ENCODE measurements at regions not wholly inside any gene's neighbourhood (a gene's known extent, or its start where the extent isn't known, plus 50 kb on each side); places are given as distances from the start of the nearest gene placed in this dataset.
"Not testable (repeated sequence)": the region's sequence is repeated elsewhere in the genome, so short reads cannot be mapped to it uniquely, and the experiment has no call there.

- no peak for DNase-seq (ENCODE audit: low spot score)
Measured at GRCh38 chr2:145543155-145543554, 1023.2 kb upstream of the ZEB2 start.

DNA sequence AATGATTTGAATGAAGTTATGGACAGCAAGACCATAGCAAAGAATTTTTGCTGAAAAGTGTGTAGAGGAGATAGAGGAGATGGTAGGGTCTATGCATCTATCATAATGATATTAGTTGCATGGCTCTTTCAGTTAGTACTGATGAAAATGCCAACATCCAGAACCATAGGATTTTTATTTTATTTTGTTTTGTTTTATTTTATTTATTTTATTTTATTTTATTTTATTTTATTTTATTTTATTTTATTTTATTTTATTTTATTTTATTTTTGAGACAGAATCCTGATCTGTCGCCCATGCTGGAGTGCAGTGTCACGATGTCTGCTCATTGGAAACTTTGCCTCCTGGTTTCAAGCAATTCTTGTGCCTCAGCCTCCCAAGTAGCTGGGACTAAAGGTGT, 1021.1 kb upstream of the ZEB2 start:
- DNase-seq (ENCODE audit: low spot score), result no peak

GRCh38 chr2:145538661-145539350, 1018.9 kb upstream of the ZEB2 start:
- no peak for DNase-seq (ENCODE audit: low spot score)

- no peak for DNase-seq (ENCODE audit: low spot score)
Measured at GRCh38 chr2:145530653-145531052, 1010.7 kb upstream of the ZEB2 start.

GRCh38 chr2:145524836-145525235, 1004.9 kb upstream of the ZEB2 start:
- DNase-seq (ENCODE audit: low spot score), result no peak

DNA sequence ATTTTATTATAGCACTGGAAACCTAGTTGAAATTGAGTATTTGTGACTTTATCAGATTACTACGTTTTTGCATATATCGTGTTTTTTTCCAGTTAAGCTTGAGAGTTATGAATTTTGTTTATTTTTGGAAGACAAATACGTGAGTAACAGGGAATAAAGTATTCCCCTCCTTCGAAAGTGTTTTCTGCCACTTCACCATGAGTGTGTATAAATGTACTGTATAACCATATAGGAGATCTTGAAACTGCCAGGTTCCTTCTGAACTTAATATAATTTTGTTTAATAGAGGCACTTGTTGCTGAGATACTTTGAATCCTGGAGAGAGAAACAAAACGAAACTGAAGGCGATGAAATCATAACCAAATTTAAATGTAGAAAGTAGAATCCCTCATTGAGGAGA, 1004.4 kb upstream of the ZEB2 start:
- no peak for DNase-seq (ENCODE audit: low spot score)

DNA sequence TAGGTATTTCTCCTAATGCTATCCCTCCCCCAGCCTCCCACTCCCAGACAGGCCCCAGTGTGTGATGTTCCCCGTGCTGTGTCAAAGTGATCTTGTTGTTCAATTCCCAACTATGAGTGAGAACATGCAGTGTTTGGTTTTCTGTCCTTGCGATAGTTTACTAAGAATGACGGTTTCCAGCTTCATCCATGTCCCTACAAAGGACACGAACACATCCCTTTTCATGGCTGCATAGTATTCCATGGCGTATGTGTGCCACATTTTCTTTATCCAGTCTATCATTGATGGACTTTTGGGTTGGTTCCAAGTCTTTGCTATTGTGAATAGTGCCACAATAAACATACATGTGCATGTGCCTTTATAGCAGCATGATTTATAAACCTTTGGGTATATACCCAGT, 999.3 kb upstream of the ZEB2 start:
- DNase-seq (ENCODE audit: low spot score), result not testable (repeated sequence)

GRCh38 chr2:145511946-145512345, 992.0 kb upstream of the ZEB2 start:
- no peak for DNase-seq (ENCODE audit: low spot score)

DNA sequence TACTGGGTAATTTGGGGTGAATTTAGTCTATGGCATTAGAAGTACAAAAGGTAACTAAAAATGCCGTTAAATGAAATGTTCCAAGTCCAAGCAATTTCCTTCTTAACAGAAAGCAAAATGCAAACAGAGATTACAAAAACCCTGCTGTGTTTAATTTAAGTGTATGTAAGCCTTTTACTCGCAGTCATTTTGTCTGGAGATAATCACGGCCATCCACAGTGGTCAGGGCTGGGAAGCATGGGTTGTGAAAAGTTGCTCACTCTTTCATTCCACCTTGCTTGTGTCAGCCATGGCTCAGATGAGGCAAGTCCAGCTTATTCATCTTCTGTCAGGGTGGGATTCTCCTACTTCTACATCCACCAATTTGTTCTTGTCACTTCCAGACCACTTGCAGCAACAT, 983.6 kb upstream of the ZEB2 start:
- no peak for DNase-seq (ENCODE audit: low spot score)

DNA sequence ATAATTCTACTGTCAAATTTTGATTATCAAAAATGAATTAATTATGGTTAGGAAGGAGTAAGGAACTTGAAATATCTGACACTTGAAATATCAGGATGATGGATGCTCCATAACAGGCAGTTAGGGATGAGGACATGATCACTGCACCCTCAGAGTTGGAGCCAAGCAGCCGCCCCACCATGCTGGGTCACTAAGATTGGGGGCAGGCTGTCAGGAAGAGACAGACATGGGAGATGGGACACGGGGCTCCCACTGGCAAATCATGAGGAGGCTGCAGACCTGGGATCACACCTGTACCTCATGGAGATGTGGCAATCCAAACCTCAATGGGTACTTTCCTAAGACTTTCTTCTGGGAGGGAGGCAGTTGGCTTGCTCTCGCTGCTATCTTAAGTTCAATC, 982.0 kb upstream of the ZEB2 start:
- no peak for DNase-seq (ENCODE audit: low spot score)

GRCh38 chr2:145495590-145495989, 975.7 kb upstream of the ZEB2 start:
- DNase-seq (ENCODE audit: low spot score), result no peak

DNA sequence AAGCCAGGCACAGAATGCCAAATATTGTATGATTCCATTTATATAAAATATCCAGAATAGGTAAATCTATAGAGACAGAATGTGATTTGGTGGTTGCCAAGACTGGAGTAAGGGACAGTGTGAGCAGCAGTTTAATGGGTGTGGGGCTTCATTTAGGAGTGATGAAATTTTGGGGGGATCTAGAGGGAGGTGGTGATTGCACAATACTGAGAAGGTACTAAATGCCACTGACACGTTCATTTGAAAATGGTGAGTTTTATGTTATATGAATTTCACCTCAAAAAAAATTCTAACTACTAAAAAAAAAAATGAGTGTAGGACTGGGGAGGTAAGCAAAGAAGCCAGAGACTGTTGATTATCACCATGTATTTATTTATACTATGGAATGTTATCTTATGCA, 974.5 kb upstream of the ZEB2 start:
- no peak for DNase-seq (ENCODE audit: low spot score)

GRCh38 chr2:145488571-145488970, 968.7 kb upstream of the ZEB2 start:
- no peak for DNase-seq (ENCODE audit: low spot score)

DNA sequence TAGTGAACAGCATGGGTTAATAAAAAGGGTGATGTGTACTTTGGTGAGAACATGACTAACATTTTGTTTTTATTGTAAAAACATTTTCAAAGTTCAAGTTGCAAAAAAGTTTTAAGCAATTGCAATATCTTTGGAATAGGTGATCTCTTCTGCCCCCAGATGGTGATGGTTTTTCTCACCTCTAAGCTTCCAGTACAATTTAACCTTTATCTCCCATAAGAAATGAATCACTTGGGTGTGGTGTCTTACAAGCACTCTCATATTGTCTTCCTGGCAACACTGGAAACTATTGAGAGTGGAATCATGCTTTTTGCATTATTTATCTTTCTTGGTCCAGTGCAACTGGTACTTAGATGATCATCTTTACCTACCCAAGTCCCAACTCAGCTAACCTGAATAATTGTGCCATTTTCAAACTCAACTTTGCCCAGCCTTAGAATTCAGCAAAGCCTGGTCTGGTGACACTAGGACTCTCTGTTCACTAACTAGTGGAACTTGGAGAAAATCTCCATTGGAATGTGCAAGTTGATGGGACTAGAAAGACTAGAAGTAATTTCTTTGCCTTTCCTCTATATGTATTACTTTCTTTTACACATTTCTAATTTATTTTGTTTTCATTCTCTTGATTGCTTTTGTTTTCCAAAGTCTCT, 964.7 kb upstream of the ZEB2 start:
- DNase-seq (ENCODE audit: low spot score), result peak; percentile 83

DNA sequence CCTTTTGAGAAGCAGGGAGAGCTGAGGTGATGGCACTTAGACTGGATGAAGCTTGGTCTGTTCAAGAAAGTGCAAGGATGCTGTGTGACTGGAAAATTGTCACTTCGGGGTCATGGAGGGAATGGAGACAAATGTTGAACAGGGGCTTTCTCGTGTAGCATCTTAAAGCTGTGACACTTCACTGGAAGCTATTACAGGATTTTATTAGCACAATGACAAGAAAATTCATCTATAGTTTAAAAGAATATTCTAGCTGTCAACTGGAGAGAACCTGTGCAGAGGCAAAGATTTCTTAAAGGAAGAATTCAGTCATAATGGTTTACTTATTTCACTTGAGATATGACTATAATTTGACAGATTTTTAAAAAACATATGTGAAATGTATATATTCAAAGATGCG, 963.9 kb upstream of the ZEB2 start:
- DNase-seq (ENCODE audit: low spot score), result no peak

GRCh38 chr2:145481334-145481922, 961.5 kb upstream of the ZEB2 start:
- no peak for DNase-seq (ENCODE audit: low spot score)

- DNase-seq (ENCODE audit: low spot score), result no peak
Measured at GRCh38 chr2:145464866-145465265, 944.9 kb upstream of the ZEB2 start.

DNA sequence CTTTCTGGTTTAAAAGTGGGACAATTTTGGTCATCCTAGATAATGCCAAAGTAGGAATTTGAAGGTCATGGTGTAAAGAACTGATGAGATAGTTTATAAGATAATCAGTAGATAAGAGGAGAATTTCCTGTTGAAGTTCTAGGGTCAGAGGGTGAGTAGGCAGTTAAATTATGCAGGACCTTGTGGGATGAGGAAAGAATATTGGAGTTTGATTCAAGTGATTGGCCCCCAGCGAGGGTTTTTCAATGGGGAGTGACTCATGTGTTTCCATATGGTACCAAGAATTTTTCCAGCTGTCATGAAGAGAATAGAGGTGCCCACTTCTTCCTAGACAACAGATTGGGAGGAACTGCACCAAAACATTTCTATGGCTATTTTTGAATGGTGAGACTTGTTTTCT, 940.2 kb upstream of the ZEB2 start:
- no peak for DNase-seq (ENCODE audit: low spot score)

- no peak for DNase-seq (ENCODE audit: low spot score)
Measured at GRCh38 chr2:145431181-145431951, 911.4 kb upstream of the ZEB2 start.

DNA sequence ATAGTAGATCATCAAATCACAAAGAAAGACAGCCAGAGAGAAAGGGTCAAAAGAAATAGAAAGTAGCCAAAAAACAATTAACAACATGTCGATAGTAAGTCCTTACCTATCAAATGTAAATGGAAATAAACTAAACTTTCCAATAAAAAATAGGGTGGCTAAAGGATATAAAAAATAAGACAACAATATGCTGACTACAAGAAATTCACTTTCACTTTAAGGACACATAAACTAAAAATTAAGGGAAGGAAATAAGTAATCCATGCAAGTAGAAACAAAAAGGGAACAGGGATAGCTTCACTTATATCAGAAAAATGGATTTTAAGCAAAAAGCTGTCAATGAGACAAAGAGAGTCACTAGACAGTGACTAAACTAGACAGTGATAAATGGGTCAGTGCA, 903.9 kb upstream of the ZEB2 start:
- DNase-seq (ENCODE audit: low spot score), result no peak

- DNase-seq (ENCODE audit: low spot score), result no peak
Measured at GRCh38 chr2:145422576-145422975, 902.7 kb upstream of the ZEB2 start.

DNA sequence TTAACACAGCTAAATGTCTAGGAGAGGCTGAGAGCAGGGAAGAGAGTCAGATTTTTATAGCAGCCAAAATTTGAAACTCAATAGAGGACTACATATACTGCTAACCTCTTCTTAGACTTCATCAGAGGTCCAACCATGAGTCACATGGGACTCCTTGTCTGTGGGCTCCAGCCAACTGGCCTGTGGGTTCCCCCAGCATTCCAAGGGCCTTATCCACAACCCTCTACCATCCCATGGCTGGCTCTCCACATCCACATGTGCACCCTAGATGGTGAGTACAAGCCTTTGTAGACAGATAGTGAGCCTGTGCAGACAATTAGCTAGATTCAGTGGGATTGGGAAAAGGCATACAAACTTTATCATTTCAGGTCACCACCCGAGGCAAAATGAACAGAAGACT, 901.9 kb upstream of the ZEB2 start:
- DNase-seq (ENCODE audit: low spot score), result no peak

GRCh38 chr2:145416640-145417039, 896.7 kb upstream of the ZEB2 start:
- no peak for DNase-seq (ENCODE audit: low spot score)
